H1 (cell line): ENCODE measurements at regions not wholly inside any gene's neighbourhood (a gene's known extent, or its start where the extent isn't known, plus 50 kb on each side); places are given as distances from the start of the nearest gene placed in this dataset.

ENCODE experiments used
- CTCF ChIA-PET: fragments of 300-600 bp; sonication (Branson Sonifier 250); formaldehyde crosslinking; loops from one replicate; lab custom pipeline; 2021; ENCODE audit not compliant: partially characterized antibody; lab: Charles Lee
- POLR2A ChIA-PET: fragments of 300-600 bp; sonication (Branson Sonifier 250); formaldehyde crosslinking; loops from one replicate; lab custom pipeline; 2021; ENCODE audit warnings: inconsistent platforms; ENCODE audit not compliant: partially characterized antibody; lab: Charles Lee
- DNase-seq, 2 experiments: peaks; one replicate each; pipeline versions ENCODE4 v3.0.0 to v3.0.0-alpha.2; 2010 to 2022; ENCODE audit warnings: low spot score in 2 of 2, low read depth in 1 of 2, mixed read lengths in 1 of 2
- FAIRE-seq: peaks from 2 replicates; lab custom pipeline; 2011; peaks lifted over from hg19 to GRCh38; lab: Jason Lieb, UNC
- H2AFZ ChIP-seq: 2 replicates; pipeline ENCODE4 v1.8.1; 2012; ENCODE audit warnings: low read length, inconsistent platforms
- H2AK5ac ChIP-seq: 2 replicates; pipeline ENCODE4 v1.6.1; 2013; ENCODE audit warnings: low read depth, low read length
- H2BK120ac ChIP-seq: replicated peaks from 2 replicates; pipeline ENCODE3; 2013; ENCODE audit warnings: low read depth, low read length, inconsistent platforms
- H2BK12ac ChIP-seq: 2 replicates; pipeline ENCODE4 v1.6.1; 2013; ENCODE audit warnings: low read depth, low read length
- H2BK15ac ChIP-seq: 2 replicates; pipeline ENCODE4 v1.6.1; 2013; ENCODE audit warnings: low read length
- H2BK20ac ChIP-seq: 2 replicates; pipeline ENCODE4 v1.6.1; 2013; ENCODE audit warnings: low read length
- H2BK5ac ChIP-seq: 2 replicates; pipeline ENCODE4 v1.6.1; 2013; ENCODE audit warnings: low read depth, low read length
- H3K14ac ChIP-seq: 2 replicates; pipeline ENCODE4 v1.6.1; 2013; ENCODE audit warnings: inconsistent platforms; ENCODE audit not compliant: insufficient read length
- H3K18ac ChIP-seq: 2 replicates; pipeline ENCODE4 v1.6.1; 2013; ENCODE audit warnings: low read length; ENCODE audit errors: extremely low read depth
- H3K23ac ChIP-seq: 2 replicates; pipeline ENCODE4 v1.6.1; 2013; ENCODE audit warnings: inconsistent platforms; ENCODE audit not compliant: insufficient read length
- H3K23me2 ChIP-seq: 2 replicates; pipeline ENCODE4 v1.6.1; 2013; ENCODE audit warnings: low read depth, low read length
- H3K27ac ChIP-seq: 2 replicates; pipeline ENCODE4 v1.6.1; 2011; ENCODE audit warnings: low read depth, low read length, inconsistent platforms
- H3K27me3 ChIP-seq, 4 experiments: replicated peaks in 1 of 4; 1 replicate in 1 of 4; 2 replicates in 3 of 4; pipeline versions ENCODE4 v1.6.1 to v1.8.1; 2011 to 2013; ENCODE audit warnings: low read length in 3 of 4, mild to moderate bottlenecking in 3 of 4, inconsistent platforms in 2 of 4, mixed read lengths in 2 of 4, moderate library complexity in 1 of 4; ENCODE audit not compliant: control insufficient read depth in 3 of 4, insufficient read depth in 3 of 4; ENCODE audit errors: extremely low read depth in 1 of 4
- H3K36me3 ChIP-seq, 4 experiments: 2 replicates each; pipeline versions ENCODE4 v1.6.1 to v1.8.1; 2011 to 2013; ENCODE audit warnings: mild to moderate bottlenecking in 4 of 4, low read length in 3 of 4, moderate library complexity in 2 of 4, control low read depth in 1 of 4, inconsistent platforms in 1 of 4; ENCODE audit not compliant: insufficient read depth in 4 of 4, control insufficient read depth in 2 of 4
- H3K4ac ChIP-seq: replicated peaks from 2 replicates; pipeline ENCODE3; 2013; ENCODE audit warnings: low read length, low read depth, mixed read lengths, inconsistent platforms; ENCODE audit not compliant: insufficient read length
- H3K4me1 ChIP-seq, 4 experiments: replicated peaks in 1 of 4; 1 replicate in 1 of 4; 2 replicates in 3 of 4; pipeline versions ENCODE4 v1.6.1 to v1.8.1; 2011 to 2013; ENCODE audit warnings: low read length in 3 of 4, inconsistent platforms in 2 of 4, mixed read lengths in 1 of 4; ENCODE audit not compliant: insufficient read depth in 4 of 4, control insufficient read depth in 3 of 4
- H3K4me2 ChIP-seq, 2 experiments: 2 replicates each; pipeline versions ENCODE4 v1.6.1 to v1.8.1; 2011 to 2013; ENCODE audit warnings: low read depth in 2 of 2, low read length in 2 of 2, control low read depth in 1 of 2, inconsistent platforms in 1 of 2, mild to moderate bottlenecking in 1 of 2; ENCODE audit not compliant: insufficient read depth in 1 of 2
- H3K4me3 ChIP-seq, 4 experiments: fragments of 200-600, 300-600 bp in 1 of 4; sonication (generic), shearing (Covaris generic), sonication (Bioruptor Twin) in 1 of 4; 2 replicates each; pipeline versions ENCODE4 v1.5.1 to v1.8.1; 2011 to 2016; ENCODE audit warnings: low read length in 4 of 4, low read depth in 3 of 4, control low read depth in 2 of 4, inconsistent platforms in 2 of 4, mild to moderate bottlenecking in 2 of 4, mixed read lengths in 1 of 4, moderate library complexity in 1 of 4; ENCODE audit not compliant: insufficient read depth in 2 of 4; ENCODE audit errors: extremely low read depth in 1 of 4
- H3K56ac ChIP-seq: replicated peaks from 2 replicates; pipeline ENCODE3; 2013; ENCODE audit warnings: low read depth, mild to moderate bottlenecking, mixed read lengths, low read length, inconsistent platforms; ENCODE audit not compliant: insufficient read length
- H3K79me1 ChIP-seq: 2 replicates; pipeline ENCODE4 v1.6.1; 2013; ENCODE audit warnings: low read depth, low read length, control low read depth
- H3K79me2 ChIP-seq, 2 experiments: 2 replicates each; pipeline versions ENCODE4 v1.6.1 to v1.8.1; 2012 to 2013; ENCODE audit warnings: low read length in 2 of 2, mild to moderate bottlenecking in 2 of 2, inconsistent platforms in 1 of 2; ENCODE audit not compliant: insufficient read depth in 2 of 2, control insufficient read depth in 1 of 2
- H3K9ac ChIP-seq, 4 experiments: replicated peaks in 1 of 4; 1 replicate in 1 of 4; 2 replicates in 3 of 4; pipeline versions ENCODE4 v1.6.1 to v1.8.1; 2011 to 2013; ENCODE audit warnings: low read depth in 3 of 4, low read length in 3 of 4, control low read depth in 2 of 4, mild to moderate bottlenecking in 2 of 4, moderate library complexity in 2 of 4, inconsistent platforms in 1 of 4; ENCODE audit errors: extremely low read depth in 1 of 4
- H3K9me3 ChIP-seq, 2 experiments: 2 replicates each; pipeline versions ENCODE4 v1.6.1 to v1.8.1; 2012 to 2013; ENCODE audit warnings: mild to moderate bottlenecking in 2 of 2, moderate library complexity in 2 of 2, control low read depth in 1 of 2, inconsistent platforms in 1 of 2, low read depth in 1 of 2, low read length in 1 of 2, mixed read lengths in 1 of 2; ENCODE audit not compliant: insufficient read depth in 2 of 2
- H4K20me1 ChIP-seq, 2 experiments: replicated peaks in 1 of 2; 2 replicates each; pipeline versions ENCODE3 to v1.8.1; 2011 to 2013; ENCODE audit warnings: inconsistent platforms in 2 of 2, low read length in 2 of 2, mild to moderate bottlenecking in 1 of 2; ENCODE audit not compliant: insufficient read depth in 2 of 2, control insufficient read depth in 1 of 2
- H4K5ac ChIP-seq: 2 replicates; pipeline ENCODE4 v1.6.1; 2013; ENCODE audit warnings: low read length, low read depth, mixed read lengths, inconsistent platforms; ENCODE audit not compliant: insufficient read length
- H4K8ac ChIP-seq: 2 replicates; pipeline ENCODE4 v1.8.0; 2013; ENCODE audit warnings: mild to moderate bottlenecking, moderate library complexity, low read length, inconsistent platforms; ENCODE audit not compliant: insufficient read depth; ENCODE audit errors: extremely low read depth
- H4K91ac ChIP-seq: replicated peaks from 2 replicates; pipeline ENCODE3; 2013; ENCODE audit warnings: low read length, mixed read lengths, inconsistent platforms; ENCODE audit not compliant: insufficient read length
- BRCA1 ChIP-seq: IDR thresholded peaks from 2 replicates; pipeline ENCODE4 v1.6.1; 2012; ENCODE audit warnings: low read depth, low read length, improper control_type of control experiment
- CBX8 ChIP-seq: fragments of 300-800, 300-1000 bp; sonication (generic); IDR thresholded peaks from 2 replicates; pipeline ENCODE4 v1.7.1; 2016; ENCODE audit warnings: low read depth, low read length, borderline replicate concordance
- EGR1 ChIP-seq: IDR thresholded peaks from 2 replicates; pipeline ENCODE4 v1.6.1; 2011; ENCODE audit warnings: low read depth, low read length, borderline replicate concordance
- MAFK ChIP-seq: IDR thresholded peaks from 2 replicates; pipeline ENCODE4 v1.6.1; 2012; ENCODE audit warnings: low read depth, mild to moderate bottlenecking, improper control_type of control experiment, low read length
- MAX ChIP-seq: IDR thresholded peaks from 2 replicates; pipeline ENCODE4 v1.6.1; 2012; ENCODE audit warnings: inconsistent platforms
- POLR2AphosphoS5 ChIP-seq: IDR thresholded peaks from 2 replicates; pipeline ENCODE4 v1.6.1; 2011; ENCODE audit warnings: low read depth, low read length
- RXRA ChIP-seq: IDR thresholded peaks from 2 replicates; pipeline ENCODE4 v1.6.1; 2011; ENCODE audit warnings: low read depth, mild to moderate bottlenecking, low read length, moderate library complexity; ENCODE audit not compliant: insufficient read depth
- SIRT6 ChIP-seq: IDR thresholded peaks from one replicate; pipeline ENCODE4 v1.7.1; 2012; ENCODE audit warnings: low read length, inconsistent platforms
- SP1 ChIP-seq: IDR thresholded peaks from 2 replicates; pipeline ENCODE4 v1.6.1; 2011; ENCODE audit warnings: low read depth, low read length
- SRF ChIP-seq: IDR thresholded peaks from 2 replicates; pipeline ENCODE4 v1.6.1; 2011; ENCODE audit warnings: mild to moderate bottlenecking, low read depth, low read length, moderate library complexity
- TAF1 ChIP-seq: IDR thresholded peaks from 2 replicates; pipeline ENCODE4 v1.6.1; 2011; ENCODE audit warnings: mild to moderate bottlenecking, low read depth, low read length
- TEAD4 ChIP-seq: IDR thresholded peaks from 2 replicates; pipeline ENCODE4 v1.6.1; 2012; ENCODE audit warnings: low read depth, low read length, inconsistent platforms, mixed read lengths
- ZNF274 ChIP-seq: IDR thresholded peaks from 2 replicates; pipeline ENCODE4 v1.7.0; 2012; ENCODE audit warnings: low read length, borderline replicate concordance; ENCODE audit errors: extremely low read depth
- WGBS, 2 experiments: shearing (Covaris generic) in 1 of 2; methylation state at CpG; one replicate each; pipeline versions ENCODE4 v1.1.6 to v1.1.7; 2013 to 2015; ENCODE audit warnings: low lambda C conversion rate in 2 of 2, mixed read lengths in 2 of 2, inconsistent platforms in 1 of 2, low coverage in 1 of 2, missing lambda C conversion rate in 1 of 2; ENCODE audit not compliant: insufficient replicate concordance in 2 of 2, insufficient coverage in 1 of 2, insufficient read length in 1 of 2; ENCODE audit errors: extremely low coverage in 1 of 2, missing lambda C conversion rate in 1 of 2; 5-methylcytosine and 5-hydroxymethylcytosine counted together

GRCh38 chr2:200168641-200169555 lies 137.6 kb upstream of the SPATS2L start:
- Histone ChIP-seq H2BK12ac (0 out of 2 replicates have a peak overlapping the region, but pooled peaks have one; percentile 64), H3K9me3 (peaks cover 0 to 5% of the 10 kb centered on the region in 2 experiments; a peak in 1 of 4 replicates), H2AK5ac (no peak overlapping the region), H4K8ac (no peak overlapping the region), H3K23ac (no peak overlapping the region), H3K18ac (no peak overlapping the region), H2BK5ac (peak overlapping the region; percentile 46; the same call in 1 of the 2 replicates), H3K36me3 (peaks cover 0 to 2% (median 0%) of the 10 kb centered on the region in 4 experiments; a peak in 1 of 8 replicates), H3K4me3 (no peak overlapping the region), H3K79me2 (no peaks in the 10 kb centered on the region), H3K4me1 (peaks cover 0 to 9% (median 4%) of the 10 kb centered on the region in 4 experiments; a peak in 4 of 7 replicates), H4K91ac (peak overlapping the region; percentile 80), H3K14ac (no peak overlapping the region), H3K27ac (no peak overlapping the region), H2BK120ac (peak overlapping the region; percentile 94), H2BK15ac (no peak overlapping the region), H3K23me2 (no peaks in the 10 kb centered on the region), H3K9ac (no peak overlapping the region), H3K27me3 (no peaks in the 10 kb centered on the region), H4K20me1 (no peaks in the 10 kb centered on the region), H3K4me2 (peak overlapping the region in 1 of 2 experiments; percentile 21; a peak in 1 of 4 replicates), H3K79me1 (no peaks in the 10 kb centered on the region), H2BK20ac (peak overlapping the region; percentile 52; the same call in 1 of the 2 replicates), H3K4ac (no peak overlapping the region), H2AFZ (no peak overlapping the region), H3K56ac (no peak overlapping the region), H4K5ac (no peak overlapping the region)
- DNase-seq (no peak), FAIRE-seq (peak; percentile 36)
- ChIA-PET POLR2A (interaction anchor here (0.8 to 1.6 kb wide), 5 partner anchors 8 to 137 kb away, joined by 3 to 4 read pairs (median 3); partner anchors contain the start of gene SPATS2L), CTCF (no interaction called here)
- WGBS, 2 experiments: 56% methylated on average over 12 of the region's 12 CpGs; no CpG with 5 or more reads in 1 of the 2 experiments
- no peak for TF ChIP-seq EGR1
- no peak for TF ChIP-seq SRF
- no peak for TF ChIP-seq CBX8
- TF ChIP-seq ZNF274: no peak
- TF ChIP-seq SP1: no peak
- no peak for TF ChIP-seq POLR2AphosphoS5
- TF ChIP-seq BRCA1: no peak
- no peak for TF ChIP-seq SIRT6
- TF ChIP-seq MAX: no peak
- TF ChIP-seq MAFK: no peak
- TF ChIP-seq TAF1: no peak
- TF ChIP-seq RXRA: no peak
- TF ChIP-seq TEAD4: no peak
